Right lobe of liver (tissue), 6 donors: ENCODE measurements at regions not wholly inside any gene's neighbourhood (a gene's known extent, or its start where the extent isn't known, plus 50 kb on each side); places are given as distances from the start of the nearest gene placed in this dataset.

ENCODE experiments used
- ATAC-seq, 4 donors: fragments of 200-7000 bp; cut with Tn5 transposase; one replicate each; pipeline ENCODE4 v1.9.1; 2020; ENCODE audit warnings: mild to moderate bottlenecking in 4 of 4, moderate library complexity in 4 of 4
- DNase-seq, 3 donors: peaks; one replicate each; pipeline ENCODE4 v3.0.0-alpha.2; 2020
- H3K27ac ChIP-seq, 3 donors: fragments of 200-600 bp; one replicate each; pipeline ENCODE4 v1.8.0; 2022
- H3K27me3 ChIP-seq, 2 donors: fragments of 200-600 bp; one replicate each; pipeline ENCODE4 v1.8.0; 2022
- H3K36me3 ChIP-seq, 4 donors: fragments of 200-600 bp; sonication (generic) in 1 of 4; one replicate each; pipeline versions ENCODE4 v1.5.1 to v1.8.0; 2017 to 2022; ENCODE audit warnings: control low read depth in 1 of 4
- H3K4me1 ChIP-seq, 4 donors: fragments of 200-600 bp; sonication (generic) in 1 of 4; one replicate each; pipeline versions ENCODE4 v1.5.1 to v1.8.0; 2017 to 2022; ENCODE audit warnings: control low read depth in 1 of 4
- H3K4me3 ChIP-seq, 3 donors: fragments of 200-600 bp; one replicate each; pipeline ENCODE4 v1.8.0; 2022
- H3K9me3 ChIP-seq, 4 donors: fragments of 200-600 bp; sonication (generic) in 1 of 4; one replicate each; pipeline versions ENCODE4 v1.5.1 to v1.8.0; 2017 to 2022; ENCODE audit warnings: control low read depth in 1 of 4
- CTCF ChIP-seq, 4 donors: fragments of 200-600 bp in 3 of 4; fragments of 450-650 bp in 1 of 4; IDR thresholded peaks; one replicate each; pipeline versions ENCODE4 v1.5.1 to v1.8.0; 2016 to 2022; ENCODE audit warnings: antibody characterized with exemption in 4 of 4, mild to moderate bottlenecking in 2 of 4
- POLR2A ChIP-seq: fragments of 450-650 bp; IDR thresholded peaks from one replicate; pipeline ENCODE4 v1.6.1; 2017; ENCODE audit warnings: antibody characterized with exemption, mild to moderate bottlenecking
- whole genome bisulfite sequencing: methylation state at CpG from one replicate; pipeline ENCODE4 v1.1.6; 2018; ENCODE audit warnings: low coverage, low lambda C conversion rate; ENCODE audit not compliant: insufficient coverage; ENCODE audit errors: missing lambda C conversion rate; 5-methylcytosine and 5-hydroxymethylcytosine counted together
- intact Hi-C, 2 donors: fragments of 100-400 bp; cut with DNase I; formaldehyde crosslinking; loops; one replicate each; pipeline versions ENCODE4 v1.11.2 to v1.14.1; 2022
- donor health status: DM: no; HTN: yes; CAD: no.
- donor health status: DM: no; HTN: no; CAD: no.
- donor health status: DM: no; HTN: no; CAD: no.
- donor health status: DM: no; HTN: yes; CAD: no.
- donor health status: DM: no; HTN: yes; CAD: no.

DNA sequence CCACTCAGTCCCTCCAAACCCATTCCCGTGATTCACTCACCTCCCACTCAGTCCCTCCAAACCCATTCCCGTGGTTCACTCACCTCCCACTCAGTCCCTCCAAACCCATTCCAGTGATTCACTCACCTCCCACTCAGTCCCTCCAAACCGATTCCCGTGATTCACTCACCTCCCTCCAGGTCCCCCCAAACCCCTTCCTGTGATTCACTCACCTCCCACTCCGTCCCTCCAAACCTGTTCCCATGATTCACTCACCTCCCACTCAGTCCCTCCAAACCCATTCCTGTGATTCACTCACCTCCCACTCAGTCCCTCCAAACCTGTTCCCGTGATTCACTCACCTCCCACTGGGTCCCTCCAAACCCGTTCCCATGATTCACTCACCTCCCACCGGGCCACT is 639.6 kb downstream of the BRD1 start:
- Histone ChIP-seq H3K27ac (no peak overlapping the region), H3K4me3 (no peak overlapping the region), H3K9me3 (no peaks in the 10 kb centered on the region), H3K27me3 (no peaks in the 10 kb centered on the region), H3K4me1 (peaks cover 0 to 3% (median 0%) of the 10 kb centered on the region in 4 donors), H3K36me3 (no peaks in the 10 kb centered on the region)
- TF ChIP-seq POLR2A (no peak), CTCF (IDR thresholded peaks at IDR 0.05) (no peak)
- no peak for ATAC-seq
- WGBS = 69% methylated on average over 8 of the region's 8 CpGs
- intact Hi-C loops = no loop called here
- DNase-seq = no peak

DNA sequence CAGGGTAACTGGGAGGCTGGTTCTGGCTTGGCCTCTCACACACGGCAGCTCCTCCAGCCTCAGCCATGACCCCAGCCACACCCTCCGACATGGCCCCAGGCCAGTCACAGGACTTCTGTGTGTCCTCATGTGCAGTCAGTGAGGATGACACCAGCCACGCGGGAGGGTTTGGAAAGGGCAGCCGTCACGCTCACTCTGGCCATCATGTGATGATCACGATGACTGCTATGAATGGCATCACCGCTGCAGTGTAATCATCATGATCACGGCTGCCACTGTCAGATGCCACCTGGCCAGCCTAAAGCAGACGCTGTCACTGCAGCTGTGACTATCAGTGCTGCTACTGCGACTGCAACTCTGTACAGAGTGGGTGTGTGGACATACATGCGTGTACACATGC is 640.9 kb downstream of the BRD1 start:
- peak in 1 of 3 donors; percentile 48 for DNase-seq
- TF ChIP-seq CTCF (IDR thresholded peaks at IDR 0.05) = no peak
- TF ChIP-seq POLR2A = no peak
- no peak overlapping the region for H3K4me3 ChIP-seq
- no peaks in the 10 kb centered on the region for H3K27me3 ChIP-seq
- H3K36me3 ChIP-seq = no peaks in the 10 kb centered on the region
- ATAC-seq = no peak
- H3K4me1 ChIP-seq = peaks cover 0 to 9% (median 3%) of the 10 kb centered on the region in 4 donors
- no peak overlapping the region for H3K27ac ChIP-seq
- 50% methylated on average over 2 of the region's 12 CpGs for WGBS
- intact Hi-C loops = no loop called here
- no peaks in the 10 kb centered on the region for H3K9me3 ChIP-seq

DNA sequence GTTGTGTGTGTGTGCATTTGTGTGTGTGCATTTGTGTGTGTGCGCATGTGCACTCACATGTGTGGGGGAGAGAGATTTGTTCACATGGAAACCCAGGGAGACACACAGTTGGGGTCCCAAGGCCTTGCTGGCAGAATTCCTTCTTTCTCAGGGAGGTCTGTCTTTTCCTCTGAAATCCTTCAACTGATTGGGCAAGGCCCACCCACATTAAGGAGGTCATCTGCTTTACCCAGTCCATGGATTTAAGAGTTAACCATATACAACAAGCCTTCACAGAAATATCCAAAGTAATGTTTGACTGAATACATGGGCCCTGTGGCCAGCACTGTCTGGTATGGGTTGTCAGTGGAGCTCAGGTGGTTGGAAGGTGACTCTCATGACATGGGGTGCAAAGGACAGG is 641.4 kb downstream of the BRD1 start:
- no CpG with 5 or more reads among the region's 1 CpG for WGBS
- no peaks in the 10 kb centered on the region for H3K27me3 ChIP-seq
- ATAC-seq (no peak), DNase-seq (no peak)
- no peak overlapping the region for H3K27ac ChIP-seq
- intact Hi-C loops = no loop called here
- peaks cover 0 to 14% (median 6%) of the 10 kb centered on the region in 4 donors for H3K4me1 ChIP-seq
- H3K4me3 ChIP-seq = no peak overlapping the region
- TF ChIP-seq CTCF (IDR thresholded peaks at IDR 0.05) (no peak), POLR2A (no peak)
- H3K36me3 ChIP-seq = no peaks in the 10 kb centered on the region
- H3K9me3 ChIP-seq = no peaks in the 10 kb centered on the region

- Histone ChIP-seq H3K36me3 (no peaks in the 10 kb centered on the region), H3K4me3 (no peak overlapping the region), H3K27me3 (no peaks in the 10 kb centered on the region), H3K27ac (no peak overlapping the region), H3K4me1 (peaks cover 0 to 22% (median 10%) of the 10 kb centered on the region in 4 donors), H3K9me3 (no peaks in the 10 kb centered on the region)
- TF ChIP-seq CTCF (IDR thresholded peaks at IDR 0.05) (no peak), POLR2A (no peak)
- ATAC-seq (no peak), DNase-seq (no peak)
- 65% methylated on average over 4 of the region's 4 CpGs for WGBS
- intact Hi-C loops = no loop called here
These were observed 642.2 kb downstream of the BRD1 start for GRCh38 chr22:49185312-49185969.
